Left ventricle myocardium inferior (tissue), 1 donor: ENCODE measurements at regions not wholly inside any gene's neighbourhood (a gene's known extent, or its start where the extent isn't known, plus 50 kb on each side); places are given as distances from the start of the nearest gene placed in this dataset.

Experiments
- DNase-seq: peaks from one replicate; pipeline ENCODE4 v3.0.0-alpha.2; 2020
- H3K27ac ChIP-seq: fragments of 200-600 bp; replicated peaks from 2 replicates; pipeline ENCODE4 v1.8.0; 2021
- H3K27me3 ChIP-seq: fragments of 200-600 bp; 2 replicates; pipeline ENCODE4 v1.8.0; 2021; ENCODE audit warnings: low read depth
- H3K36me3 ChIP-seq: fragments of 200-600 bp; 2 replicates; pipeline ENCODE4 v1.8.0; 2021
- H3K4me1 ChIP-seq: fragments of 200-600 bp; 2 replicates; pipeline ENCODE4 v1.8.0; 2021
- H3K4me3 ChIP-seq: fragments of 200-600 bp; 2 replicates; pipeline ENCODE4 v1.8.0; 2021; ENCODE audit warnings: mild to moderate bottlenecking, moderate library complexity
- H3K9me3 ChIP-seq: fragments of 200-600 bp; replicated peaks from 2 replicates; pipeline ENCODE4 v1.8.0; 2021
- intact Hi-C: fragments of 100-400 bp; cut with micrococcal nuclease; formaldehyde crosslinking; loops from one replicate; pipeline ENCODE4 v1.11.0; 2022
- TF ChIP-seq, protein P1 (sequence below): fragments of 200-600 bp; IDR thresholded peaks from 2 replicates; pipeline ENCODE4 v1.8.0; 2021; ENCODE audit warnings: antibody characterized with exemption, mild to moderate bottlenecking, borderline replicate concordance
- donor health status: DM: no; HTN: yes; CAD: no; lungs with severe emphysema.

DNA sequence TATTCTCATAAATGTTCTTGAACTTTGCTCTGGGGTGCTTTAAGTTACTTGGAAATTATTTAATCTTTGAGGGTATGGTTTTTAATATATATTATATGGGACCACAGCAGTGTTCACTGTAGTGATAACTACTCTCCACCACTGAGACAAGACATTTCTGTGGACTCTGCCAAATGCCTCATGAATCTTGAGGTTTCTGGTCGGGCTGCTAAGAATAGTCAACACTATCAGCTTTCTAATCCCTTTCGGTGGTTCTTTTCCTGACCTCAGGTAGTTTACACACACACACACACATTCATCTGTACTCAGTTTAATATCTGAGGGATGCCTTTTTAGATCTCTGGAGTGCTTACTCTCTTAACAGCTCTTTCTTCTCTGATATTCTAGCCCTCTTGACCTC, 500.7 kb downstream of the MAFB start:
- intact Hi-C loops, result no loop called here
- Histone ChIP-seq H3K27me3 (no peaks in the 10 kb centered on the region), H3K36me3 (no peaks in the 10 kb centered on the region), H3K4me3 (no peak overlapping the region), H3K27ac (no peak overlapping the region), H3K4me1 (peaks cover 41% of the 10 kb centered on the region), H3K9me3 (no peaks in the 10 kb centered on the region)
- DNase-seq, result no peak
- TF ChIP-seq, protein P1, sequence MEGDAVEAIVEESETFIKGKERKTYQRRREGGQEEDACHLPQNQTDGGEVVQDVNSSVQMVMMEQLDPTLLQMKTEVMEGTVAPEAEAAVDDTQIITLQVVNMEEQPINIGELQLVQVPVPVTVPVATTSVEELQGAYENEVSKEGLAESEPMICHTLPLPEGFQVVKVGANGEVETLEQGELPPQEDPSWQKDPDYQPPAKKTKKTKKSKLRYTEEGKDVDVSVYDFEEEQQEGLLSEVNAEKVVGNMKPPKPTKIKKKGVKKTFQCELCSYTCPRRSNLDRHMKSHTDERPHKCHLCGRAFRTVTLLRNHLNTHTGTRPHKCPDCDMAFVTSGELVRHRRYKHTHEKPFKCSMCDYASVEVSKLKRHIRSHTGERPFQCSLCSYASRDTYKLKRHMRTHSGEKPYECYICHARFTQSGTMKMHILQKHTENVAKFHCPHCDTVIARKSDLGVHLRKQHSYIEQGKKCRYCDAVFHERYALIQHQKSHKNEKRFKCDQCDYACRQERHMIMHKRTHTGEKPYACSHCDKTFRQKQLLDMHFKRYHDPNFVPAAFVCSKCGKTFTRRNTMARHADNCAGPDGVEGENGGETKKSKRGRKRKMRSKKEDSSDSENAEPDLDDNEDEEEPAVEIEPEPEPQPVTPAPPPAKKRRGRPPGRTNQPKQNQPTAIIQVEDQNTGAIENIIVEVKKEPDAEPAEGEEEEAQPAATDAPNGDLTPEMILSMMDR, result no peak

DNA sequence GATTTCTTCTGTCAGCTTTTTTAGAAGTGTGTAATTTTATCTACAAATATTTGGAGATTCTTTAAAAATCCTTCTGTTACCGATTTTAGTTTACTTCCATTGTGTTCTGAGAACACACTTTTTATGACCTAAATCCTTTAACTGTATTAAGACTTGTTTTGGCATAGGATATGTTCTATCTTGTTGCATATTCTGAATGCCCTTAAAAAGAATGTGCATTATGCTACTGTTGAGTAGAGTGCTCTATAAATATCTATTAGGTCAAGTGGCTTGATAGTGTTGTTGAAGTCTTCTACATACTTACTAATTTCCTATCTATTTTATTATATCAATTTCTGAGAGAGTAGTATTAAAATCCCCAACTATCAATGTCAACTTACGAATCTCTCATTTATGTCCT, 502.2 kb downstream of the MAFB start:
- Histone ChIP-seq H3K27ac (no peak overlapping the region), H3K4me1 (peaks cover 37% of the 10 kb centered on the region), H3K9me3 (no peaks in the 10 kb centered on the region), H3K36me3 (no peaks in the 10 kb centered on the region), H3K27me3 (no peaks in the 10 kb centered on the region), H3K4me3 (no peak overlapping the region)
- TF ChIP-seq, protein P1, result no peak
- intact Hi-C loops, result no loop called here
- DNase-seq, result no peak

DNA sequence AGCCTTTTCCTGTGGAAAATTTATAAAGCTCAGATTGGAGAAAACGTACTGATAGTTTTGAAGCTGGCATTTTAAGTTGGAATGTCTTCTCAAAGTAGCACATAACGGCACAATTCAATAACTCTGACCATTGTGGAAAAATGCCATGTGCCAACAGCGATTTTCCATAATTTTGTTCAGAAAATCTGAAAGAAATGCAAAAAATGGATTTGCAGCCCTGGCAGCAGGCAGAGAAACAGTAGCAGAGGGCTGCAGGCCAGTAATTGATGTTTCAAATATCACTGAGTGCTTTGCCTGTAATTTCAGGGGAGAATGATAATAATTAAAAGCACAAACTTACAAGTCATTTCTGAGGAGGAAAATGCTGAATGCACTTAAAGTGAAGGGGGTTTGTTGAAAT, 507.4 kb downstream of the MAFB start:
- TF ChIP-seq, protein P1, result no peak
- no peaks in the 10 kb centered on the region for H3K4me1 ChIP-seq
- H3K4me3 ChIP-seq, result no peak overlapping the region
- H3K9me3 ChIP-seq, result no peaks in the 10 kb centered on the region
- H3K36me3 ChIP-seq, result no peaks in the 10 kb centered on the region
- H3K27ac ChIP-seq, result no peak overlapping the region
- intact Hi-C loops, result no loop called here
- no peak for DNase-seq
- H3K27me3 ChIP-seq, result no peaks in the 10 kb centered on the region

DNA sequence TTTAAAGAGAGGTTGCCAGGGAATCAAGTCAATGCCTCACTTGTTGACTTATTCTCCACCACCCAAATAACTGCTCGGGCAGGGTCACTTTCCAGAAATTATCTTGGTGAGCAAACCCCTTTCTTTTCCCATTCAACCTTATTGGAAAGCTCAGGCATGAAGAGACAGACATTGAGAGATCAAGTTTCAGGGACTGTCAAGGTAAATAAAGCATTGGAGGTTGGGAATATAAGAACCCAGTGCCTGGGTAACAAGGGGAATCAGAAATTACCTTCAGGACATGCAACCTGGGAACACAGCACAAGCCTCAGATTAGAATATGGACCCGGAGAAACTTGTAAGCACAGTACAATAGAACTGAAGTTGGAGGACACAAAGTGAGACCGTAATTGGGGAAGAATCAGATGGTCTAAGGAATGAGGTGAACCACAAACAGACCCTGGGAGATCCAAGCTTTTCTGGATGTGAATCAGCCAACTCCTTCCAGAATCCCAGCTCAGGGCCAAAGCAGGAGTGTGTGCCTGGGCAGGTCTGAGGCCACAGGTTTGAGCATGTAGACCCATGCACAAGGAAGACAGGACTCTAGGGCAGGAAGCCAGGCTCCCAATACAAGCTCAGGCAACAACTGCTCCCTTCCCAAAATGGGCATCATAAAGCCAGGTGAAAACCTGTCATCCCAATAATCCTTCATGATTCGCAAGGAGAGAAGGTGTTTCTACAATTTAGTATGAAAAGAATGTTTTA, 512.8 kb downstream of the MAFB start:
- DNase-seq, result no peak
- no peaks in the 10 kb centered on the region for H3K4me1 ChIP-seq
- TF ChIP-seq, protein P1, result no peak
- H3K36me3 ChIP-seq, result no peaks in the 10 kb centered on the region
- H3K27me3 ChIP-seq, result peaks cover 4% of the 10 kb centered on the region
- H3K9me3 ChIP-seq, result no peaks in the 10 kb centered on the region
- H3K27ac ChIP-seq, result no peak overlapping the region
- intact Hi-C loops, result no loop called here
- no peak overlapping the region for H3K4me3 ChIP-seq

DNA sequence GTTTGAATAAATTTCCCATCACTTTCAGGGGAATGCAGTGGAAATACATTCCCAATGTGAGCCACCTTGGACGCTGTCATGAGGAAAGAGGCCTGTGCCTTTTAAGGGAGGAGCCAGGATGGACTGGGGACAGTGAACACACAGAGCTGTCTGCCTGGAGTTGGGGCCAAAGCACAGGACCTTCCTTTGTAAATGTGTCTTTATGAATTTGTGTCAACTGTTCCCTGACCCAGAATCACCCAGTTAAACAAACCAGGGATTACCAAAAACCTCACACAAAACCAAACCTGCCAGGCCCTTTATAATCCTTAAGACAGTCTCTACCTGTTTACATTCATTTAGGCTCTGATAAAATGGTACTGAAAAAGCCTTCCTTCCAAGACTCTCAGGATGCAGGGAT, 513.7 kb downstream of the MAFB start:
- no peak for DNase-seq
- peaks cover 4% of the 10 kb centered on the region for H3K27me3 ChIP-seq
- TF ChIP-seq, protein P1, result no peak
- H3K27ac ChIP-seq, result no peak overlapping the region
- H3K4me1 ChIP-seq, result no peaks in the 10 kb centered on the region
- intact Hi-C loops, result no loop called here
- H3K9me3 ChIP-seq, result no peaks in the 10 kb centered on the region
- H3K4me3 ChIP-seq, result no peak overlapping the region
- no peaks in the 10 kb centered on the region for H3K36me3 ChIP-seq
